GM10266 (cell line): ENCODE measurements at regions not wholly inside any gene's neighbourhood (a gene's known extent, or its start where the extent isn't known, plus 50 kb on each side); places are given as distances from the start of the nearest gene placed in this dataset.

ENCODE experiments used
- DNase-seq: peaks from one replicate; pipeline ENCODE4 v3.0.0; 2012; ENCODE audit errors: extremely low spot score
- TF ChIP-seq, protein P1 (sequence below): IDR thresholded peaks from 2 replicates; pipeline ENCODE4 v1.5.1; 2012; ENCODE audit warnings: mild to moderate bottlenecking, low read depth; ENCODE audit not compliant: control insufficient read depth, insufficient read depth; ENCODE audit errors: missing control alignments

- no peak for DNase-seq
- TF ChIP-seq, protein P1, sequence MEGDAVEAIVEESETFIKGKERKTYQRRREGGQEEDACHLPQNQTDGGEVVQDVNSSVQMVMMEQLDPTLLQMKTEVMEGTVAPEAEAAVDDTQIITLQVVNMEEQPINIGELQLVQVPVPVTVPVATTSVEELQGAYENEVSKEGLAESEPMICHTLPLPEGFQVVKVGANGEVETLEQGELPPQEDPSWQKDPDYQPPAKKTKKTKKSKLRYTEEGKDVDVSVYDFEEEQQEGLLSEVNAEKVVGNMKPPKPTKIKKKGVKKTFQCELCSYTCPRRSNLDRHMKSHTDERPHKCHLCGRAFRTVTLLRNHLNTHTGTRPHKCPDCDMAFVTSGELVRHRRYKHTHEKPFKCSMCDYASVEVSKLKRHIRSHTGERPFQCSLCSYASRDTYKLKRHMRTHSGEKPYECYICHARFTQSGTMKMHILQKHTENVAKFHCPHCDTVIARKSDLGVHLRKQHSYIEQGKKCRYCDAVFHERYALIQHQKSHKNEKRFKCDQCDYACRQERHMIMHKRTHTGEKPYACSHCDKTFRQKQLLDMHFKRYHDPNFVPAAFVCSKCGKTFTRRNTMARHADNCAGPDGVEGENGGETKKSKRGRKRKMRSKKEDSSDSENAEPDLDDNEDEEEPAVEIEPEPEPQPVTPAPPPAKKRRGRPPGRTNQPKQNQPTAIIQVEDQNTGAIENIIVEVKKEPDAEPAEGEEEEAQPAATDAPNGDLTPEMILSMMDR: no peak
These were observed 611.4 kb upstream of the USP24 start for GRCh38 chr1:55826381-55827080.

DNA sequence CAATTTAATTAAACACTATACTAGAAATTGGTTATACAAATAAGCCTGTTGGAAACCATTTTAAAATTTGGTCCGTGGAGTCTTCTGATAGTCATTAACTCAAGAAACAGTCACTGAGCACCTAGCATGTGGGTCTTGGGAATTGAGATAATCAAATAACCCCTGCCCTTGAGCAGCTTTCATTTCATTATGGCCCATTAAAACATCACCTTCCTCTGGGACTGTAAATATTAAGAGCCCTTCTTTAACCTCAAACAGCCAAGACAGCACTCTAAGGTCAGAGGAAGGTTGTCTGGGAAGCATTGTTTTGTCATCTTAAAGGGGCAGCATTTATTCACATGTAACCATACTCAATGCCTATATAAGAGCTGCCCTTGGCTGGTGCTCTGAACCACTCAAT, 610.3 kb upstream of the USP24 start:
- TF ChIP-seq, protein P1: no peak
- no peak for DNase-seq

- TF ChIP-seq, protein P1: no peak
- no peak for DNase-seq
These were observed 609.1 kb upstream of the USP24 start for GRCh38 chr1:55824251-55824640.

DNA sequence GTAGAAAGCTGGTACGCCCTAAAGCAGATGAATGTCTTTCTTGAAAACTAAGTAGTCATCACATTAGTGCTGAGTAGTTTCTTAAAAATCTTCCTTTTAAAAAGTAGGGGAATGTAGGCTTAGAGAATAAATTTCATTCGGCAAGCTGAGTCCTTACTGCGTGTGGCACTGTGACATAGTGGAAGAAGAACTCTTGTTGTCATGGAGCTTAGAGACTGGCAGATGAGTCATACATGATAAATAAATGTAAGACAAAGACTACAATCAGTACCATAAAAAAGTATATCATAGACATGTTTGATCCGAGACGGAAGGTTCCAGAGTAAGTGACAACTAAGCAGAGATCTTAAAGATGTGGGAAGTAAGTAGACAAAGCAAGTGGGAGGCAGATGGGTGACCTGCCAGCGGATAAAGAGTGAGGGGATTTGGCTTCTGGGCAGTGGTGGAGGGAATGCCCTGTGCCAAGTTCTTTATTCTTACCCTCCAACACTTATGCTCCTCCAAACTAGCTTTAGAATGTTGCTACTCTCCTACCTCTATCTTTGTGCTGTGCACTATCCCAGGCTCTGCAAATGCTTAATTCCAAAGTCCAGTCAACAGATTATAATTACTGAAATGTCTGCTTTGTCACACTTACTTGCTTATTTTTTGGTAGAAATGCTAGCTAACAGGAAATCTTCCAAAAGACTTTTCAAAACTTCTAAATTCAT, 608.5 kb upstream of the USP24 start:
- TF ChIP-seq, protein P1: no peak
- no peak for DNase-seq

- TF ChIP-seq, protein P1: no peak
- no peak for DNase-seq
These were observed 607.7 kb upstream of the USP24 start for GRCh38 chr1:55822891-55823290.

DNA sequence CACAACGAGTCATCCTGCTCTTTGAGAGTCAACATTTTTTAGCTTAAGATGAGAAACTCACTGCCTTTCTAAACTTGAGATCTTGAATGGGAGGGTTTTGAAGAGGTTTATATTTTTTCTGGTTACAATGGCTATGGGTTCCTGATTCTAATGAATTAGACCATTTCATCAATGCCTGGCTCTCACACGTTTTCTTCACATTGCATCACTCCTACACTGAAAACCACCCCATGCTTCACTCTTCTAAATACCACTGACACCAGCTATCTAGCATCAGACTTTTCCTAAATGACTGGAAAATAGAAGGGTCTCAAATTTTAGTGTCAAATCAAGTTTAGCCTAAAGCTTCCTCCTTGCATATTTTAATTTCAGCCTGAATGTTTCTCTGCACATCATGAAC, 606.1 kb upstream of the USP24 start:
- TF ChIP-seq, protein P1: no peak
- no peak for DNase-seq

DNA sequence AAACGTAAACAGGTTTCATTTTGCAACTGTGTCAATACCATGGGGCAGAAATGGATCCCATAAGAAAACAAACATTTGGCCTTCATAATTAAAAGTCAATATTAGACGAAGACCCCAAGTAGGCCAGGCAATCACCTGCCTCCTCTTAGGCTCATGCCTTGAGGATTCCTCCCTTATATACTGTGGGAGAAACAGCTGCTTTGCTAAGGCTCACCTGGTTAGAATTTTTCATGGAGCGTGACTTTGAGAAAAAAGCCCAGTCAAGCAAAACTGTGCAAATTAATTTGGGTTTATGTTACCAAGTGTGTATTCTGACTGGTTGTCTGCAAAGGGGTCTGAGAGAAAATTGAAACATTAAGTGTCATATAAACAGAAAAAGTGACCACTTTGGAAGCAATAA, 605.3 kb upstream of the USP24 start:
- TF ChIP-seq, protein P1: no peak

More for the DNA sequence above, 605.3 kb upstream of the USP24 start:
- no peak for DNase-seq
